ENCODE measurements at regions not wholly inside any gene's neighbourhood (a gene's known extent, or its start where the extent isn't known, plus 50 kb on each side); places are given as distances from the start of the nearest gene placed in this dataset.

GRCh38 chr9:109728686-109729300 lies 51.2 kb upstream of the PALM2AKAP2 start:
- Histone ChIP-seq H3K36me3 (ENCODE audit: control insufficient read depth in 2 of 2, insufficient read depth in 2 of 2, low read length in 1 of 2) (no peaks in the 10 kb centered on the region), H3K9me3 (ENCODE audit: control insufficient read depth in 2 of 2, insufficient read depth in 1 of 2, low read length in 1 of 2) (no peaks in the 10 kb centered on the region), H3K4me1 (ENCODE audit: control insufficient read depth in 2 of 2, insufficient read depth in 2 of 2, low read length in 2 of 2) (no peaks in the 10 kb centered on the region), H3K4me3 (ENCODE audit: low read length in 2 of 2) (no peak overlapping the region), H3K27me3 (ENCODE audit: control insufficient read depth in 2 of 2, insufficient read depth in 1 of 2, low read length in 1 of 2) (no peaks in the 10 kb centered on the region), H3K27ac (ENCODE audit: low read depth in 1 of 2, low read length in 1 of 2) (no peak overlapping the region)
- no peak for DNase-seq (ENCODE audit: low read depth in 6 of 9, low spot score in 9 of 9)
- WGBS: 85% methylated on average over 3 of the region's 3 CpGs

- no peaks in the 10 kb centered on the region for H3K27me3 ChIP-seq (ENCODE audit: control insufficient read depth in 2 of 2, insufficient read depth in 1 of 2, low read length in 1 of 2)
- no peak overlapping the region for H3K27ac ChIP-seq (ENCODE audit: low read depth in 1 of 2, low read length in 1 of 2)
- WGBS: 94% methylated on average over 2 of the region's 2 CpGs
- H3K9me3 ChIP-seq (ENCODE audit: control insufficient read depth in 2 of 2, insufficient read depth in 1 of 2, low read length in 1 of 2): no peaks in the 10 kb centered on the region
- H3K4me3 ChIP-seq (ENCODE audit: low read length in 2 of 2): no peak overlapping the region
- no peaks in the 10 kb centered on the region for H3K4me1 ChIP-seq (ENCODE audit: control insufficient read depth in 2 of 2, insufficient read depth in 2 of 2, low read length in 2 of 2)
- DNase-seq (ENCODE audit: low read depth in 6 of 9, low spot score in 9 of 9): no peak
- H3K36me3 ChIP-seq (ENCODE audit: control insufficient read depth in 2 of 2, insufficient read depth in 2 of 2, low read length in 1 of 2): no peaks in the 10 kb centered on the region
These were observed 50.5 kb upstream of the PALM2AKAP2 start for GRCh38 chr9:109729513-109729912.
